ENCODE measurements at regions not wholly inside any gene's neighbourhood (a gene's known extent, or its start where the extent isn't known, plus 50 kb on each side); places are given as distances from the start of the nearest gene placed in this dataset.
"Not testable (repeated sequence)": the region's sequence is repeated elsewhere in the genome, so short reads cannot be mapped to it uniquely, and the experiment has no call there.

- not testable (repeated sequence) for DNase-seq
Observed at GRCh38 chr9:126190994-126191393, 135.6 kb upstream of the MVB12B start.

DNA sequence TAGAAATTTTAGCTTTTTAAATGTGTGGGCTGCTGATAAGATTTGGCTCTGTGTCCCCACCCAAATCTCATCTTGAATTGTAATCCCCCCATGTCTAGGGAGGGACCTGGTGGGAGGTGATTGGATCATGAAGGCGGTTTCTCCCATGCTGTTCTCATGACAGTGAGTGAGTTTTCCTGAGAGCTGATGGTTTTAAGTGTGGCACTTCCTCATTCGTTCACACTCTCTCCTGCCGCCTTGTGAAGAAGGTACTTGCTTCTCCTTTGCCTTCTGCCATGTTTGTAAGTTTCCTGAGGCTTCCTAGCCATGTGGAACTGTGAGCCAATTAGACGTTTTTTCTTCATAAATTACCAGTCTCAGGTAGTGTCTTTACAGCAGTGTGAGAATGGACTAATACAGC is 127.8 kb upstream of the MVB12B start:
- DNase-seq = no peak

DNA sequence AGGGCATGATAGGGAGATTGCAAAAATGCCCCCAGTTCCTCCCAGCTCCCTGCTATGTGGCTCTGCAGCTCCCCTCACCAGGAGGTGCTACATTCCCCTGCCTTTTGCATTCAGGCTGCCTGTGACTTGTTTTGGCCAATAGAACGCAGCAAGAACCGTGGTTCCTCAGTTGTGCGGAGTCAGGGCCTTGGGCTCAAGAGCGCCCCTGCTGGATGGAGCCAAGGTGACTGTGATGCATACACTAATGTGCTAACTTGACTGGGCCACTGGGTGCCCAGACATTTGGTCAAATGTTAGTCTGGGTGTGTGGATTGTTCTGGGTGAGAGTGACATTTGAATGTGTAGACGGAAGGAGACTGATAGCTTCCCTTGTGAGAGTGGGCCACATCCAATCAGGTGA is 123.3 kb upstream of the MVB12B start:
- no peak for DNase-seq

- DNase-seq = no peak
Observed at GRCh38 chr9:126204197-126204596, 122.4 kb upstream of the MVB12B start.

GRCh38 chr9:126204708-126205225 is 121.9 kb upstream of the MVB12B start:
- DNase-seq = no peak

DNA sequence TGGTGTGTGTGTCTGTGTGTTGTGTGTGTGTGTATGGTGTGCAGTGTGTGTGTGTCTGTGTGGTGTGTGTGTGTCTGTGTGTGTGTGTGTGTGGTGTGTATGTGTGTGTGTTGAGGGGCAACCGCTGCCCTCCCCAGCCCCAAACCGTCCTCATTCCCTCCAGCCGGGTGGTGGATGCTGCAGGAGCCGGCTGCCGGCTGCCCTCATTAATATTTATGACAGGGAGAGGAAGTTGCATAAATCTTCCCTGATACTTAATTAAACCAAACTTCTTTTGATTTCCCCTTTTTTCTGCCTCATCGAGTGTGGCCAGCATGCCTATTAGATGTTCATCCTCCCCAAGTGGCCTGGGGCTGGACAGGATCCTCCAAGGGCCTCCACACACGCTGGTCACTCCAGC is 121.4 kb upstream of the MVB12B start:
- DNase-seq = no peak

DNA sequence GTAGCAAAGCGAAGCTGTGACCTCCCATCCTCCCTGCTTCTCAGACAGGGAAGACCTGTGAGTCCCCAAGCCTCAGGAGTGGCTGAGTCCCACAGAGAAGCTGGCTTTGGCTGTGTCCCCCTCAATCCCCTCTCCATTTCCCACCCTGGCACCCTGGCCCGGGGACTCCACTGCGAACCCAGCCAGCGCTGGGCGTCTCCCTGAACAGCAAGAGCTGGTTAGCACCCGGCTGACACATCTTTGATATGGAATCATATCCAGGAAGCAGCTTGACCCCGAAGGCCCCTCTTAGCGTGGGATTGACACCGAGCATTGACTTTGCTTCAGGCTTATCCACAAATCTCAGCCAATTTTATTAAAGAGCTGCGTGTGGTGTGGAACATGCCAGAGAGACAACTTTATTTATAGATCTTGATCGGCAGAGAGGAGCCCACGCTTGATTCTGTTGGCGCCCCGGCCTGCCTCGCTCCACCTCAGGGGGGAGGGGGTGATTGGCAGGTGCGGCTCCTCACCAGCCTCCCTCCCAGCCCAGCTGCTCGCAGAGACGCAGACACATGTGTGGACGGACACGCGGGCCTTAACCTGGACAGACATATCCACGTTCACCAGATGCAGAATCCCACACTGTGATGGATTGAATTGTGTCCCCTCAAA is 120.7 kb upstream of the MVB12B start:
- DNase-seq = no peak

DNA sequence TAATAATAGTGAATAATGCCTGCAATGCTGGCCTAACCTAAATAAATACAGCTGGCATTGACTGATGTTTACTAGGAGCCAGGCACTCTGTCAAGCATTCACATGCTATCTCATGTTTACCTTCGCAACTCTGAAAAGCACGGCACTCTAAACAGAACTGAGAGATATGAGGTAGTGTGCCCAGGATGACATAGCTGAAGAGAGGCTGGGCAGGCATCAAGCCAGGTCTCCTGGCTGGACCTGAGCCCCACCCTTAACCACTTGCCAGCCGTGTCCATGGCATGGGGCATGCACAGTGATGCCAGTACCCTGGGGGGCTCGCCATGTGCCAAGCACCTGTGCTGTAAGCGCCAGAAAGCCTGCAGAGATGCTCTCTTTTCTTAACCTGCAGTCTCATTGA is 119.4 kb upstream of the MVB12B start:
- no peak for DNase-seq

- DNase-seq = no peak
Observed at GRCh38 chr9:126208216-126208758, 118.3 kb upstream of the MVB12B start.

- DNase-seq = no peak
Observed at GRCh38 chr9:126211441-126212074, 115.1 kb upstream of the MVB12B start.

- no peak for DNase-seq
Observed at GRCh38 chr9:126215486-126215885, 111.1 kb upstream of the MVB12B start.

GRCh38 chr9:126216826-126217225 is 109.8 kb upstream of the MVB12B start:
- DNase-seq = no peak

GRCh38 chr9:126217250-126217653 is 109.4 kb upstream of the MVB12B start:
- DNase-seq = no peak

- no peak for DNase-seq
Observed at GRCh38 chr9:126217797-126218196, 108.8 kb upstream of the MVB12B start.

DNA sequence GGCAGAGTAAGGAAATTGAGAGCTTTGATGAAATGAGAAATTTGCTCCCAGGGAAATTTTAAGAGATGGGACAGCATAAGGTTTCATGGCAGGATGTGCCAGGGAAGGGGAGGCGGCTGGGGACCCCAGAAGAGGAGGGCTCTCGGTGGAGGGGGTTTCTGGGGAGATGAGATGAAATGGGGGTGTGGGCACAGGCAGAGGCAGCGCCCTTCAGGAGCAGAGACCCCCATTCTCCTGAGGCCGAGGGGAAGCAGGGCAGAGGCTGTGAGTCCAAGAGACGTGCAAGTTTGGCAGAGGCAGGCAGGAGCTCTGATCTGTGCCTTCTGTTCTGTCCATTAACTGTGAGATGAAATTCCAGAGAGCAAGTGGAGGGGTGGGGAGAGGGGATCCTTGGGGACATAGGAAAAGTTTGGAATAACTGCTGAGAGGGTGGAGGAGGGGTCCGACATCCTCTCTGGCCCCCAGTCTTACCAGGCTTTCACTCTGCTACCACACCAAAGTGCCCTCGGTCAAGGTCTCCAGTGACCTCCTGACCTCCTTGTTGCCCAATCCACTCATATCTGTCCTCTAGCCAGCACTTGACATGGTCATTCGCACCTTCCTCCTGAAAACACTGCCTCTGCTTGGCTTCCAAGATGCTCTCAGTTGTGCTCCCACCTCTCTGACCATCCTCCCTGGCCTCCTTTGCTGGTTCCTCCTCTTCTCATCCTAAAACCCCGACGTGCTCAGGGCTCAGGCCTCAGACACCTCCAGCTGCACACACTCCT is 108.1 kb upstream of the MVB12B start:
- DNase-seq = no peak

GRCh38 chr9:126219166-126219565 is 107.5 kb upstream of the MVB12B start:
- no peak for DNase-seq

GRCh38 chr9:126219648-126220063 is 107.0 kb upstream of the MVB12B start:
- no peak for DNase-seq

DNA sequence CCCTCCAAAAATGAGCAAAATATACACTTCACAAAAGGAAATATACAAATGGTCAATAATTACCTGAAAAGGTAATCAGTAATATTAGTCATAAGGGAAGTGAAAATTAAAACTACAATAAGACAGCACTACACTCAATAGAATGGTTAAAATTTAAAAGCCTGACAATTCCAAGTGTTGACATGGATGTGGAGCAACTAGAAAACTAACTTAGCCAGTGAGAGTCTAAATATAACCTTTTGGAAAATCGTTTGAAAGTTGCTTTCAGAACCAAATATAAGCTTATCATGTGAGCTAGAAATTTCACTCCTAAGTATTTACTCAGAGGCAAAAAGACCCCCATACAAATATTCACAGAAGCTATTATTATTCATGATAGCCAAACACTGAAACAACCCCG is 105.1 kb upstream of the MVB12B start:
- no peak for DNase-seq

- no peak for DNase-seq
Observed at GRCh38 chr9:126222363-126222834, 104.2 kb upstream of the MVB12B start.

DNA sequence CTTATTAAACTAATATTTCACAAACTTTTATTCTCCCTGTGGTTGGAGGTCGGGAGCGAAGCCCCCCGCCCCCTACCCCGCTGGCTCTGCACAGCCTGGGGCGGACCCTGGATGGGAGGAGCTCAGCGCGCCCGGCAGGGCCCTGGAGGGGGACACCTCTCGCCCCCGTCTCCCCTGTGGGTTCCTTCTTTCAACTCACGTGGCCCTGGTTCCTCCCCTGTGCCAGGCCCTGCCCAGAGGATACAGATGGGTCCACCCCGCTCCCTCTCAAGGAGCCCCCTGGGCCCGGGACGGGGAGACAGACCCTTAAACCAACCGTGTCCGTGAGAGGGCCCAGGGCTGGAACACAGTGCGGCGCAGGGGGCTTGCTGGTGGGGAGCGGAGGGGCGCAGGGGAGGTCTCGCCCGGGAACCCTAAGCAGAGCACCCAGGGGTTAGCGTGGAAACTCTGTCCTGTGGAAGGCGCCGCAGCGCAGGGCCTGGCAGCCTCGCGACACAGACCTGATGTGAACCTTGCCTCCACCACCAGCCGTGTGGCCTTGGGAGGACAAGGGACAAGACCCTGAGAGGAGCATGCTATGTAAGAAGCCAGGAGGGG is 103.7 kb upstream of the MVB12B start:
- no peak for DNase-seq

DNA sequence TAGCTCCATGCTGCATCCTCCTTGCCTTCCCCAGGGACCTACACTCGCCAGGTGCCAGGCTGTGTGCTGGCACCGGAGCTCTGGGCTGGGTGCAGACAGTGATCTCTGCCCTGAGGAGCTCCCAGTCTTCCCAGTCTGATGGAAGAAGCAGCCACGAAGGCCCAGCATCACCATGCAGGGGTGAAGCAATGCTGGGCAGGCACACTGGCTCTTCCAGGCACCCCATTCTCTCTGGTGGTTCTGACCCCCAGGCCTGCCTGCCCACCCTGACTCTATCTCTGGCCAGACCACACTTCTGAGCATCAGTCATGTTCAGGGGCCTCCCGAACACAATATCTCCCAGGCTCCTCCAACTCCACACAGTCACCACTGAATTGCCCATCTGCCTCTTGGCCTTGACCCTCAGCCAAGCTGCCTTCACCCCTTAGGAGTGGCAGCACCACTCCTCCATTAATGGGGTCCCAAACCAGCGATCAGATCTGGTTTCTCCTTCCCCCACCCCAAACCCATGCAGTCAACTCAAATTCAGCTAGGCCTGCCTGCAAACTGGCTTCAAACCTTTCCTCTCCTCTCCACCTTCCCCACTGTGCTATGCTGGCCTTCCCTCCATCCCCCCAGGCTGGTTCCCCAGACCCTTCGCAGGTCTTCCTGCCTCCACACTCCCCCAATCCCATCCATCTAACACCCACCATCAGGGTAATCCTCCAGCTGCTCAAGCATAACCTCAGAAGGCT is 102.7 kb upstream of the MVB12B start:
- no peak for DNase-seq
